ENCODE measurements at regions not wholly inside any gene's neighbourhood (a gene's known extent, or its start where the extent isn't known, plus 50 kb on each side); places are given as distances from the start of the nearest gene placed in this dataset.

DNA sequence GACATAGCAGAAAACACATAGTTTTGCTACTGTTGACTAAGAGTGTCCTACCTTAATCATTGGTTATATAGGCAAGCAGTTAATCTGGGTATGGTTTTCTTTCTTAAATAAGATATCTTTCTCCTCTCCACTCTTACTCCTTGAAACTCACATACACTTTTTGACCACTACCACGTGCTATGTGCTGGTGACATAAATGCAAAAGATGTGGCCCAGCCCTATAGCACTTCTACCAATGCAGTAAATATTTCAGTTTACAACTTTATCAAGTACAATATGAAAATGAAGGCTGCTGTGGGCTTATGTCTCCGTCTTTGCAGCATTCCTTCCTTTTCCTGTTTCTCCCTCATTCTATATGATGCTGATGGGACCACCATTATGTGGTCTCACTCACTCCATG, 410.2 kb upstream of the CFAP20DC start:
- no peaks in the 10 kb centered on the region for H3K27me3 ChIP-seq (ENCODE audit: insufficient read depth)
- DNase-seq (ENCODE audit: low spot score) = no peak
- no peak overlapping the region for H2AFZ ChIP-seq
- H3K4me1 ChIP-seq (ENCODE audit: insufficient read depth) = no peaks in the 10 kb centered on the region
- no peaks in the 10 kb centered on the region for H3K27me3 Mint-ChIP-seq (ENCODE audit: insufficient read depth, low read depth, poor library complexity)
- no peak overlapping the region for H3K4me3 Mint-ChIP-seq
- no peaks in the 10 kb centered on the region for H4K20me1 ChIP-seq (replicated peaks; ENCODE audit: insufficient read depth)
- H3K4me2 ChIP-seq = no peak overlapping the region
- H3K27ac ChIP-seq (ENCODE audit: low read depth) = no peak overlapping the region
- H3K4me1 Mint-ChIP-seq = no peaks in the 10 kb centered on the region
- H3F3A ChIP-seq (replicated peaks; ENCODE audit: low read depth) = no peaks in the 10 kb centered on the region
- H3K36me3 Mint-ChIP-seq (ENCODE audit: low read depth) = no peaks in the 10 kb centered on the region
- H3K36me3 ChIP-seq (ENCODE audit: insufficient read depth) = no peaks in the 10 kb centered on the region
- H3K79me2 ChIP-seq (replicated peaks; ENCODE audit: insufficient read depth) = no peaks in the 10 kb centered on the region
- ATAC-seq = no peak
- TF ChIP-seq CTCF (conservative IDR thresholded peaks at IDR 0.05; ENCODE audit: low read depth in 2 of 2) (no peak), CREB1 (CRISPR knock-in tag; IDR thresholded peaks at IDR 0.05; ENCODE audit: low read depth) (no peak), STAT1 (IDR thresholded peaks at IDR 0.05; ENCODE audit: unreplicated experiment) (no peak), NANOG (IDR thresholded peaks at IDR 0.05; ENCODE audit: borderline replicate concordance) (no peak), ZNF331 (CRISPR knock-in tag; IDR thresholded peaks at IDR 0.05; ENCODE audit: low read depth) (no peak)
- TF ChIP-seq, protein P1, sequence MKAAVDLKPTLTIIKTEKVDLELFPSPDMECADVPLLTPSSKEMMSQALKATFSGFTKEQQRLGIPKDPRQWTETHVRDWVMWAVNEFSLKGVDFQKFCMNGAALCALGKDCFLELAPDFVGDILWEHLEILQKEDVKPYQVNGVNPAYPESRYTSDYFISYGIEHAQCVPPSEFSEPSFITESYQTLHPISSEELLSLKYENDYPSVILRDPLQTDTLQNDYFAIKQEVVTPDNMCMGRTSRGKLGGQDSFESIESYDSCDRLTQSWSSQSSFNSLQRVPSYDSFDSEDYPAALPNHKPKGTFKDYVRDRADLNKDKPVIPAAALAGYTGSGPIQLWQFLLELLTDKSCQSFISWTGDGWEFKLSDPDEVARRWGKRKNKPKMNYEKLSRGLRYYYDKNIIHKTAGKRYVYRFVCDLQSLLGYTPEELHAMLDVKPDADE (IDR thresholded peaks at IDR 0.05) = no peak
- TF ChIP-seq, protein P2, sequence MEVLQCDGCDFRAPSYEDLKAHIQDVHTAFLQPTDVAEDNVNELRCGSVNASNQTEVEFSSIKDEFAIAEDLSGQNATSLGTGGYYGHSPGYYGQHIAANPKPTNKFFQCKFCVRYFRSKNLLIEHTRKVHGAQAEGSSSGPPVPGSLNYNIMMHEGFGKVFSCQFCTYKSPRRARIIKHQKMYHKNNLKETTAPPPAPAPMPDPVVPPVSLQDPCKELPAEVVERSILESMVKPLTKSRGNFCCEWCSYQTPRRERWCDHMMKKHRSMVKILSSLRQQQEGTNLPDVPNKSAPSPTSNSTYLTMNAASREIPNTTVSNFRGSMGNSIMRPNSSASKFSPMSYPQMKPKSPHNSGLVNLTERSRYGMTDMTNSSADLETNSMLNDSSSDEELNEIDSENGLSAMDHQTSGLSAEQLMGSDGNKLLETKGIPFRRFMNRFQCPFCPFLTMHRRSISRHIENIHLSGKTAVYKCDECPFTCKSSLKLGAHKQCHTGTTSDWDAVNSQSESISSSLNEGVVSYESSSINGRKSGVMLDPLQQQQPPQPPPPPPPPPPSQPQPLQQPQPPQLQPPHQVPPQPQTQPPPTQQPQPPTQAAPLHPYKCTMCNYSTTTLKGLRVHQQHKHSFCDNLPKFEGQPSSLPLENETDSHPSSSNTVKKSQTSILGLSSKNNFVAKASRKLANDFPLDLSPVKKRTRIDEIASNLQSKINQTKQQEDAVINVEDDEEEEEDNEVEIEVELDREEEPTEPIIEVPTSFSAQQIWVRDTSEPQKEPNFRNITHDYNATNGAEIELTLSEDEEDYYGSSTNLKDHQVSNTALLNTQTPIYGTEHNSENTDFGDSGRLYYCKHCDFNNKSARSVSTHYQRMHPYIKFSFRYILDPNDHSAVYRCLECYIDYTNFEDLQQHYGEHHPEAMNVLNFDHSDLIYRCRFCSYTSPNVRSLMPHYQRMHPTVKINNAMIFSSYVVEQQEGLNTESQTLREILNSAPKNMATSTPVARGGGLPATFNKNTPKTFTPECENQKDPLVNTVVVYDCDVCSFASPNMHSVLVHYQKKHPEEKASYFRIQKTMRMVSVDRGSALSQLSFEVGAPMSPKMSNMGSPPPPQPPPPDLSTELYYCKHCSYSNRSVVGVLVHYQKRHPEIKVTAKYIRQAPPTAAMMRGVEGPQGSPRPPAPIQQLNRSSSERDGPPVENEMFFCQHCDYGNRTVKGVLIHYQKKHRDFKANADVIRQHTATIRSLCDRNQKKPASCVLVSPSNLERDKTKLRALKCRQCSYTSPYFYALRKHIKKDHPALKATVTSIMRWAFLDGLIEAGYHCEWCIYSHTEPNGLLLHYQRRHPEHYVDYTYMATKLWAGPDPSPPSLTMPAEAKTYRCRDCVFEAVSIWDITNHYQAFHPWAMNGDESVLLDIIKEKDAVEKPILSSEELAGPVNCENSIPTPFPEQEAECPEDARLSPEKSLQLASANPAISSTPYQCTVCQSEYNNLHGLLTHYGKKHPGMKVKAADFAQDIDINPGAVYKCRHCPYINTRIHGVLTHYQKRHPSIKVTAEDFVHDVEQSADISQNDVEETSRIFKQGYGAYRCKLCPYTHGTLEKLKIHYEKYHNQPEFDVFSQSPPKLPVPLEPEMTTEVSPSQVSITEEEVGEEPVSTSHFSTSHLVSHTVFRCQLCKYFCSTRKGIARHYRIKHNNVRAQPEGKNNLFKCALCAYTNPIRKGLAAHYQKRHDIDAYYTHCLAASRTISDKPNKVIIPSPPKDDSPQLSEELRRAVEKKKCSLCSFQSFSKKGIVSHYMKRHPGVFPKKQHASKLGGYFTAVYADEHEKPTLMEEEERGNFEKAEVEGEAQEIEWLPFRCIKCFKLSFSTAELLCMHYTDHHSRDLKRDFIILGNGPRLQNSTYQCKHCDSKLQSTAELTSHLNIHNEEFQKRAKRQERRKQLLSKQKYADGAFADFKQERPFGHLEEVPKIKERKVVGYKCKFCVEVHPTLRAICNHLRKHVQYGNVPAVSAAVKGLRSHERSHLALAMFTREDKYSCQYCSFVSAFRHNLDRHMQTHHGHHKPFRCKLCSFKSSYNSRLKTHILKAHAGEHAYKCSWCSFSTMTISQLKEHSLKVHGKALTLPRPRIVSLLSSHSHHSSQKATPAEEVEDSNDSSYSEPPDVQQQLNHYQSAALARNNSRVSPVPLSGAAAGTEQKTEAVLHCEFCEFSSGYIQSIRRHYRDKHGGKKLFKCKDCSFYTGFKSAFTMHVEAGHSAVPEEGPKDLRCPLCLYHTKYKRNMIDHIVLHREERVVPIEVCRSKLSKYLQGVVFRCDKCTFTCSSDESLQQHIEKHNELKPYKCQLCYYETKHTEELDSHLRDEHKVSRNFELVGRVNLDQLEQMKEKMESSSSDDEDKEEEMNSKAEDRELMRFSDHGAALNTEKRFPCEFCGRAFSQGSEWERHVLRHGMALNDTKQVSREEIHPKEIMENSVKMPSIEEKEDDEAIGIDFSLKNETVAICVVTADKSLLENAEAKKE (CRISPR knock-in tag; IDR thresholded peaks at IDR 0.05) = no peak
- H3K4me3 ChIP-seq = no peak overlapping the region
- no peak overlapping the region for H3K27ac Mint-ChIP-seq
- H3K9me2 ChIP-seq (ENCODE audit: insufficient read depth) = peaks cover 8% of the 10 kb centered on the region; the same call in 1 of the 2 replicates
- H3K9me3 Mint-ChIP-seq = peaks cover 8% of the 10 kb centered on the region
